HG03457 (cell line): ENCODE measurements at regions not wholly inside any gene's neighbourhood (a gene's known extent, or its start where the extent isn't known, plus 50 kb on each side); places are given as distances from the start of the nearest gene placed in this dataset.
"Not testable (repeated sequence)": the region's sequence is repeated elsewhere in the genome, so short reads cannot be mapped to it uniquely, and the experiment has no call there.

Experiments used
- ATAC-seq: cut with Tn5 transposase; IDR thresholded peaks from one replicate; pipeline ENCODE4 v1.9.1; 2021; ENCODE audit warnings: moderate number of reproducible peaks; ENCODE audit not compliant: unreplicated experiment

- not testable (repeated sequence) for ATAC-seq
These were observed 283.4 kb downstream of the TSN start for GRCh38 chr2:122038816-122039215.

DNA sequence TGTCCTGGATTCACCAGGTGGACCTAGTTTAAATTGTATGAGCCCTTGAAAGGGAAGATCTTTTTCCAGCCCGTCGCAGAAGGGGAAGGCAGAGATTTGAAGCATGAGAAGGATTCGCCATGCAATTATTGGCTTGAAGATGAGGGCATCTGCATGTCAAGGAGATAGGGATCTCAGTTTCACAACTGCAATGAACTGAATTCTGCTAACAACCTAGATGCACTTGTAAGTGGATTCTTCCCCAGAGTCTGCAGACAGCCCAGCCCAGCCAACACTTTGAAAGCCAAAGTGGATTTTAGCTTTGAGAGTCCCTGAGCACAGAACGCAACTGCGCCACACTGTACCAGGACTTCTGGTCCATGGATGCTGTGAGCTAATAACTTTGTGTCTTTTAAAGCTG is 286.0 kb downstream of the TSN start:
- no peak for ATAC-seq

DNA sequence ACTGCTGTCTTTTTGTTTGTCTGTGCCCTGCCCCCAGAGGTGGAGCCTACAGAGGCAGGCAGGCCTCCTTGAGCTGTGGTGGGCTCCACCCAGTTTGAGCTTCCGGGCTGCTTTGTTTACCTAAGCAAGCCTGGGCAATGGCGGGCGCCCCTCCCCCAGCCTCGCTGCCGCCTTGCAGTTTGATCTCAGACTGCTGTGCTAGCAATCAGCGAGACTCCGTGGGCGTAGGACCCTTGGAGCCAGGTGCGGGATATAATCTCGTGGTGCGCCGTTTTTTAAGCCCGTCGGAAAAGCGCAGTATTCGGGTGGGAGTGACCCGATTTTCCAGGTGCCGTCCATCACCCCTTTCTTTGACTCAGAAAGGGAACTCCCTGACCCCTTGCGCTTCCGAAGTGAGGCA is 296.2 kb downstream of the TSN start:
- not testable (repeated sequence) for ATAC-seq

DNA sequence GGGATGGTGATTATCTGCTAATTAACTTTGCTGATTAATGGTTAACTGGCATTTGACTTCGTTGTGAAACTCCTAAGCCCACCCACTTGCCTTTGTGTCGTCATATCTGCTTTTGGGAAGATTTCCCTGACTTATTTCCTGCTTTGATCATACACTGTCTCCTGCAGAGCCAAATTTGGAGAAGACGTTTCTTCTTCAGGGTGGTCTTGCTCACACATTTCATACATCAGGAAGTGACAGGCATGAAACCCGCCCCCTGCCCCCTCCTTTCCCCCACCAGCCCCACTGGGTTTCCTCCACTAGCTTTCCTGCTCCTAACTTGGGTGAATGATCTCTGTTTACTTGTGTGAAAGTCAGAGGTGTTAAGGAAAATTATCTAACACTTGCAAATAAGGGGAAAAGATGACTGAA is 300.1 kb downstream of the TSN start:
- ATAC-seq = no peak

DNA sequence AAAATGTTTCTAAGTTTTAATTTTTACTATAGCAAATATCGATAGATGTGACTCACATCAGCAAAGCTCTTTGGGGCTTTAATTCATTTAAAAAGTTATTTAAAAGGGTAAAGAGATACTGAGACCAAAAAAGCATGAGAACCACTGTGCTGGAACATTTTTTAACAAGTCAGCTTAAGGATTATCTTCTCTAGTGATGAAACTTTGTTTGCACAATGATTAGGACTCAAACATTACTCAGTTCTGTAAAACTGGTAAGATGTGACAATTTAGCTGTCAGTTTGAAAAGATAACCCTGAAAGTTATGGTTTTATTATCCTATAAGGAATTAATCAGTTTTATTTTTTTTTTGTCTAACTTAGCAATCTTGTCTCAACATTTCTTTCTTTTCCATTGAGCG is 301.4 kb downstream of the TSN start:
- ATAC-seq = no peak

DNA sequence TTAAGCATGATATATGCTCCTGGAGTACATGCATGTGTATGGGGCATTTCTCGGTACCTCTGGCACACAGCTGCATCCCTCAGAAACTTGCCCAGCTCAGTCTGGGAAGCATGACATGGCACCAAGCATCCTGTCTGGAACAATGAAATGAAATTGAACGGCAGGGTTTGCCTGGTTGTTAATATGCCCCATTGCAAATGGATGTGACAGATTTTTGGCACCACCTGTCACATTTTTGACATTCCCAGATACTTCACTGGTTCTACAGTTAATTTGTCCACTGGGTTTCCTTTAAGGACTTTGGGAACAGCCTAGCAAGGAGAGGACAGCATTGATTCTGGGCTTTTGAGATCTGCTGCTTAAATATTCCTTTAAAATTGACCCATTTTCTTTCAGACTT is 305.8 kb downstream of the TSN start:
- no peak for ATAC-seq

DNA sequence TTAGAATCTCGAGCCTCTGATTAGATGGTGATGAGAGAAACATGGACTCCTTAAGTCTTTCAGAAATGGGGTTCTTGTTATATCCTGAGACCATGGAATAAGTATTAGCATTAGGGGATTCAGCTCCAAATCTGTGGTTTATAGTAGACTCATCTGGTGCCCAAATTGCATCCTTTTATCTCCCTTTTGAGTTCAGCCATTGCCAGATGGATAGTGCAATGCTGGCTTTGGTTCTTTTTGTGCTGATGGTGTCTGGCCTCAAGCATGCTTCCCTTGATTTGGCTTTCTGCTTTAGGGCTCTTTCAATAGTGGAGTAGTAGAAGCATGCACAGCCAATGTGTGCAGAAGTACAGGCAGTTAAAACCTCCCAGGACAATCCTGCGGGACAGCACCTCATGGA is 306.4 kb downstream of the TSN start:
- no peak for ATAC-seq

- no peak for ATAC-seq
These were observed 307.1 kb downstream of the TSN start for GRCh38 chr2:122062506-122062905.

DNA sequence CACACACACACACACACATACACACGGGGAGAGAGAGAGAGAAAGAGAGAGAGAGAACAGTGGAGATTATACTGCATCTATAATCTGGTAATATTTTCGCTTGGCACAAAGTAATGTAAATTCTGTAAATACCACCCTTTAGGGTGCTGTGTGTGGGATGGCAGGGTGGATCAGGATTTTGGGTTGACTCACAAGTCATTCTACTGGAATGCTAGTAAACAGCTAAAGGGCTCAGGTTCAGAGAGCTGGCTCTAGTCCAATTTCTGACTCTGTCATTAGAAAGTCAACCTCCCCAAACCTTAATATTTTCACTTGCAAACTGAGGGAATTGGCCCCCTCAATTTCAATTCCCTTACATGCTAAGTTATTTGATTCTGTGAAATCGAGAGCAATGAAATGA is 308.3 kb downstream of the TSN start:
- ATAC-seq = no peak

GRCh38 chr2:122070241-122070731 is 314.8 kb downstream of the TSN start:
- no peak for ATAC-seq

DNA sequence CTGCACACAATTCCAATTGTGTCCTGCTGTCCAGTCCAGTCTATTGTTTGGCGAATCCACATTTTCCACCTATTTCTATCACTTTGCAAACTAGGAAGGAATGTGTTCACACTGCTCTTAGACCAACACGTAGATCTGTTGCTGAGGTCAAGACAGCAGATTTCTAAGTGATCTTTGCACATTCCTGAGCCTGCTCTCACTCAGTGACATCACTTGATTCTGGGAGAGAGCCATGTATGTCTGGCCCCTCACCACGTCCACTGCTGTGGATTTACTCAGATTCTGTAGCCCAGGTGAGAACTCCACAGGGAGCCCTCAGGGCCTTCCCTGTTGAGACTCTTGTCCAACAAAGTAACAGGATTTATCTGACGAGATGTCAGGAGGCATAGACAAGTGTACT is 317.2 kb downstream of the TSN start:
- ATAC-seq = no peak

DNA sequence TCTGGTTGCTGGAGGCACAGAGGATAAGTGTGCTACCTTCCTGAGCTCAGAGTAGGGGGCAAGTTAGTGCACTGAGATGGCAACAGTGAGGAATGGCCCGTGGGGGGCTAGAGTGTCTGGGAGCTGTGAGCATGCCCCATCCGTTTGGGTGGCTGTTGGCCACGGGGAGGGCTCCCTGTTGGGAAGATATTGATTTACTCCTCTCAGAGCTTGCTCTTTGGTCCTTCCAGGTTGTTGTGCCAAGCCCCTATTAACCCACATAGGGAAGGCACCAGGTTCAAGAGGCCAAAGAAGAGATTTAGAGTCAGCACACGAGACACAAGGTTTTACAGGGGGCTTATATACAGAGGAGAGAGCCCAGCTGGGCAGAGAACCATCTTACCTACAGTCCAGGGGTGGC is 318.8 kb downstream of the TSN start:
- no peak for ATAC-seq

- ATAC-seq = no peak
These were observed 319.9 kb downstream of the TSN start for GRCh38 chr2:122075381-122075780.

DNA sequence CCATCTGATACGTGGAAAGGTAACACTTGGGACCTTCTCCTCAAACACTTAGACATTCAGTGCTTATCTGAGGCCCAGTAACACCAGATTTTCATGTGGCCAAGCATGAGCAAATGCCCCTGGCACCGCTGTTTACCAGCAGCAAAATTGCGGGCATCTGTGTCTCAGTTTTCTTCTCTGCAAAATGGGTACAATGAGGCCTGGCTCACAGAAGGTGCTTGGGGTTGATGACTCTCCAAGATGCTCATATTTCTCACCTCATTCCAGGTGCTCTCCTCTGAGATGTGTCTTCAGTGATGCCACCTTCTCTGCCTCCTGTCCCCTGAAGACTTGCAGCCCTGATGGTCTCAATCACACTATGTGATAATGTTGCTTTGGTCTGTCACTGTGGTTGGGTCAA is 321.7 kb downstream of the TSN start:
- no peak for ATAC-seq

- no peak for ATAC-seq
These were observed 322.3 kb downstream of the TSN start for GRCh38 chr2:122077771-122078170.

DNA sequence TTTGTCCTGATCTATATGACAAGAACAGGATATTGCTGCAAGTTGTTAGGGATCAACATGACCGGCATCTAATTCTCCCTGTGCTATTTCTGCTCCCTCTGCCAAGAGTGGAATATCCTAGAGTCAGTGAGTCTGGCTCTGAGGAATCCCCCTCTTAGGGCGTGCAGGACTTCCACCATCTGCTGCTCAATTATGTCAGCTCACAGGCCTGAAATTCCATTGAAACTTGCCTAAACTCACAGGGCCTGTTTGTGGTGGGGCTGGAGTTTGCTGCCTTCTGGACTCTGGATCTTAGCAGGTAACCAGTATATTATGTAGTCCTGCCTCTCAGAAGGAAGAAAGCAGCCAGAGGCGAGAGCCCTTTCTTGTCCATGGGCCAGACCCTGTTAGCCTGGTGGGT is 323.0 kb downstream of the TSN start:
- ATAC-seq = no peak

DNA sequence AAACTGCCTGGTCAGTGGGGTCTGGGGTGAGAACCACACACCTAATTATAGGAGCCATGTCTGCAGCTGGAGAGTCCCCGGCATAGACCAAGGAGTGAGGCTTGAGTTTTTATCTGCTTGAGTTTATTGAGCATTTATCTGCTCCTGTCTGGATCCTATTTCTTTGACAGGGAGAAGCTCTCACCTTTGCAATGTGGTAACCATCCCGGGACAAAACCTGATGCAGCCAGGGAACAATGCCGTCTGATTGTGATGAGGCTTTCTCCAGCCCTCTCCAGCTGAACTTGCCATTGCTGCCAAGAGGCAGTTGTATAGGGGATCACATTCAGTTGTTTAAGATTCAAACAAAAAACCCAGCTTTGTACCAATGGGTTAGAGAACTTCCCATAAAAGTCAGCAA is 324.4 kb downstream of the TSN start:
- ATAC-seq = no peak

DNA sequence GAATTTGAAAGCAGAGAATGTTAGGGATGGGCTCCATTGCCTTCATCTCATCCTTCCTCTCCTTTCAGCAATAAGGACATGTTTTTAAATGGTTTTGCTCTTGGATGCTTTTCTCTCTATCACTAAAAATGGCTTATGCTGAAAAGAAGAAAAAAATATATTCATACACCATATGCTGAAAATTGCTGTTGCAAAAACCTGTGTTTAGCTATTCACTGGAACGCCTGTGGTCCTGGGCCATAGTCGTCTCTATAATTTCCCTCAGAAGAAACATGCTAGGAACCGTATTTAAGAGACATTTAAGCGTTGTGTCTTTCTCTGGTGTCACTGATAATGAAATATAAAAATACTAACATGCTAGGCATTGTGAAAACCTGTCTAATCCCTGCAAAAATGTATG is 324.9 kb downstream of the TSN start:
- no peak for ATAC-seq

DNA sequence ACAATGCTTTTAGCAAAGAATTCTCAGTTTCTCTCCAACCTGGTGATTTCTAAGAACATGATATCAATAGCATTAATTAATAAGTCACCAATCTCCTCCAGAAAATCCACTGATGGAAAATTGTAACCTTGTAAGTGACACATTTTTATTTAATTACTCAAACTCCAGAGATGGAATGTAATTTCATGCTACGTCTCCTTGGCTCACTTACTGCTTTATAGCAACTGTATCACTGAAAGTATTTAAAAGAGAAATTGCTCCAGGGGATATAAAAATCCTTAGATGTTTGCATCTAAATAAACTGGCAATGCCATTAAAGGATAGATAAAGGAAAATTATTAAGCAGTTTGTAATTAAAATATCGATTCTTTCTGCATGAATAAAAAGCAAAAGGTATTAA is 325.4 kb downstream of the TSN start:
- ATAC-seq = no peak

GRCh38 chr2:122081751-122082150 is 326.3 kb downstream of the TSN start:
- no peak for ATAC-seq

- no peak for ATAC-seq
These were observed 328.0 kb downstream of the TSN start for GRCh38 chr2:122083256-122084048.

DNA sequence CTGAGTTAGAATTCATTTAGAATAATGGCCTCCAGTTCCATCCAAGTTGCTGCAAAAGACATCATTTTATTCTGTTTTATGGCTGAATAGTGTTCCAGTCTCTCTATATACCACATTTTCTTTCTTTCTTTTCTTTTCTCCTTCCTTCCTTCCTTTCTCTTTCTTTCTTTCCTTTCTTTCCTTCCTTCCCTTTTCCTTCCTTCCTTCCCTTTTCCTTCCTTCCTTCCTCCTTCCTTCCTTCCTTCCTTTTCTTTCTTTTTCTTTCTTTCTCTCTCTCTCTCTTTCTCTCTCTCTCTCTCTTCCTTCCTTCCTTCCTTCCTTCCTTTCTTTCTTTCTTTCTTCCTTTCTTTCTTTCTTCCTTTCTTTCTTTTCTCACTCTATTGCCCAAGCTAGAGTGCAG is 330.2 kb downstream of the TSN start:
- ATAC-seq = not testable (repeated sequence)

DNA sequence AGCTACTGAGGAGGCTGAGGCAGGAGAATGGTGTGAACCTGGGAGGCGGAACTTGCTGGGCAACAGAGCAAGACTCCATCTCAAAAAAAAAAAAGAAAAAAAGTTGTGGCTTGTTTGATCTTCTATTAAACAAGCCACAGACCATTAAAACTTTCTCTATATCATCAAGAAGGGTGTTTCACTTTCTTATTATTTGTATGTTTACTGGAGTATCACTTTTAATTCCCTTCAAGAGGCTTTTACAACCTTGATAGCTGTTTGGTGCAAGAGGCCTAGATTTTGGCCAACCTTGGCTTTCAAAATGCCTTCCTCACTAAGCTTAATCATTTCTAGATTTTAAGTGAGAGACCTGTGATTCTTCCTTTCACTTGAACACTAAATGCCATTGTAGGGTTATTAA is 339.1 kb downstream of the TSN start:
- ATAC-seq = no peak
